GM12892 (cell line): ENCODE measurements at regions not wholly inside any gene's neighbourhood (a gene's known extent, or its start where the extent isn't known, plus 50 kb on each side); places are given as distances from the start of the nearest gene placed in this dataset.

Source experiments
- POLR2A ChIP-seq: IDR thresholded peaks from 2 replicates; pipeline ENCODE4 v1.6.1; 2011; ENCODE audit warnings: low read depth, low read length, control low read depth
- POLR2AphosphoS5 ChIP-seq: IDR thresholded peaks from 2 replicates; pipeline ENCODE4 v1.6.1; 2011; ENCODE audit warnings: low read depth, low read length, control low read depth

DNA sequence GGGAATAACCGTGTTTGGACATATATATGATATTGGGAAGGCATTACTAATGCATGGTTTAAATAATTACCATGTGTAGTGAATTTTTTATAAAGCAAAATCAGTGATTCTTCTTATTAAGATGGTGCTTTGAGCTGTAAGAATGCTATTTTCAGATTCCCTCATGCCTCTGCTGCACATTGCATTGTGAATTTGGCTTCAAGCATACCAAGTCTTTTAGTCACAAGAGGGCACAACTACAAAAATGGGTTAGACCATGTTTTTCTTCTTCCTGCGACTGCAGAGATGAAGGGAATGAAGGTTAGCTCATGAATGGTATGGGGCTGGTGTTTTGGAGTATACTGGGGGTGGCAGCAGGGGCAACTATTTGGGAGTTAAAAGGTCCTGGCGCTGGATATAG, 320.1 kb downstream of the SLC4A3 start:
- TF ChIP-seq POLR2A (no peak), POLR2AphosphoS5 (no peak)
